GM21367 (cell line): ENCODE measurements at regions not wholly inside any gene's neighbourhood (a gene's known extent, or its start where the extent isn't known, plus 50 kb on each side); places are given as distances from the start of the nearest gene placed in this dataset.
"Not testable (repeated sequence)": the region's sequence is repeated elsewhere in the genome, so short reads cannot be mapped to it uniquely, and the experiment has no call there.

Experiments used
- ATAC-seq: cut with Tn5 transposase; IDR thresholded peaks from one replicate; pipeline ENCODE4 v1.9.1; 2021; ENCODE audit not compliant: unreplicated experiment

DNA sequence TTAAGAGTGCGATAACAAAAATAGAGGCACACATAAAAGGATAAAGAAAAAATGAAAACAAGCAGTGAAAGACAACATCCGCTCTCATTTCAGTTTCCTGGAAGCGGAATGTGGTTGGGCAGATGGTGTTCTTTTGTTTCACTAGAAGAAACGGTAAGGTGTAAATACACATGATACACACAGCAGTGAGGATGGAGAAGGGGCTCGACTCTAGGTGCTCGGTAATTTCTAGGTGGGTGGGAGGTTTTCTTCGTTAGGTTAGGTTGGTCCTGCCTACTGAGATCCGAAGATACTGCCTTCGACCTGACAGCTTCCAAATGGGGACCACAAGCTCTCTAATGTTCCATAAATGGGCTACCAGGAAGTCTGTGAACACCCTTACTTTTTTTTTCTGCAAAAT, 1082.5 kb downstream of the BCL11B start:
- ATAC-seq, result no peak

DNA sequence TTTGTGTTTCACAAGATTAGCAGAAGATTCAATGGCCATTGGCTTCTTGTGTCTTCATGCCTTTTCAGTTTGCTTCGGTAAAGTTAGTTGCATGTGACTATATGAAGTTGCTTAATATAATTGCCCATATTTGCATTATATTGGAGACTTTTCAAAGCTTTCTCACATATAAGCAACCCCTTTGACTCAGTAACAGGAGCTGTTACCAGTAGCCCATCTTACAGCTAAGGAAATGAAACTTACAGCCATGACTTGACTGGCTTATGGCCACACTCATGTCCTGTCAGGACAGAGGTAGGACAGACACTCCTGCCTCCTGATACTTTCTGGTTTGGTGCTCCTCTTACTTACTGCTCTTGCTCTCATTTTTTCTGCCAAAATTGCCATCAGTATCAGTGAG, 1082.1 kb downstream of the BCL11B start:
- ATAC-seq, result no peak

DNA sequence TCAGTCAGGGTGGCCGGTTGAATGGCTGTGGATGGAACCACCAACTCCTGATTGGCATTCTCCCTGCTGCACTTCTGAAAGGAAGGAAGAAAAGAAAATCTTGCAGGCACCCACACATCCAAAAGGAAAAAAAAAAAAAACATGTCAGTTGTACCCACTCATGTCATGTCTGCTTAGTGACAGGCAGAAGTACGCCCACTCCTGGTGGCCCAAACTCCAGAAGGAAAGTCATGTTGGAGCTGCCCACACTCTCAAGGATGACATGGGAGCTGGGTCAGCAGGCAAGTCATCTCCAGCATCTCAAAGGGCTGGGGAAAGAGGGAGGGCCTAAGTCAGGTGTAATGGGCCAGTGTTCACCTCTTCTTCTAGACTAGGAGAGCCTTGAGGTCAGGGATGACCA, 1079.1 kb downstream of the BCL11B start:
- no peak for ATAC-seq

DNA sequence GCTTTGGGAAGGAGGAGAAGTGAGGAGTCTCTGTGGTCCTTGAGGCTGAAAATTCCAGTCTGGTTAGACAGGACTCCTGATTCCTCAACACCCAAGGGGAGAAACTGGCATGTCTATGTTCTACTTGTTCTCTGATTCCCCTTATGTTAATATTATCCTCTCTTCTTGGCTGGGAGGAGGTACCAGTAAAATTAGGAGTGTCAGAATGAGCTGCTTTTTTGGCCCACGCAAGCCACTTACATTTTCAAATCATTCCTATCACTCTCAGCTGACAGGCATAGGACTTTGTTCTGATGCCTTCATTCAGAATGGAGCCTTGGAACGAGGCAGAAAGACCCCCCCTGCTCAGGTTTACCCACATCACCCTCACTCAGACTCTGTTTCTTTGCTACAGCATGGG, 1077.2 kb downstream of the BCL11B start:
- no peak for ATAC-seq

DNA sequence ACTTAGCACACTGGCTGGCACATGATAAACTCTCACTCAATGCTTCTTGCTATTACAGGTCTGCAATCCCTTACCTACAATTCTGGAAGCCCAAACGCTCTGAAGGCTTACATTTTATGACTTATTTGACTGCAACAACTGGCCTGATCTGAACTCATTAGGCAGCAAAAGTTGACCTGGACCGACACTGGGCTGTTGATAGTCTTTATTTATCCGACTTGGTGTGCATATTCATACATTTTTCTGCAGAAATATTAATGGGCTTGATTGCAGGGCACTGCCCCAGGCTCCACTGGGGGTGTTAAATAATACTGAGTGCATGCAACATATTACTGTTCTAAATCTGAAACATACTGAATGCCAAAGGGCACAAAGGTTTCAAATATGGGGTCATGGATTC, 1076.7 kb downstream of the BCL11B start:
- no peak for ATAC-seq

DNA sequence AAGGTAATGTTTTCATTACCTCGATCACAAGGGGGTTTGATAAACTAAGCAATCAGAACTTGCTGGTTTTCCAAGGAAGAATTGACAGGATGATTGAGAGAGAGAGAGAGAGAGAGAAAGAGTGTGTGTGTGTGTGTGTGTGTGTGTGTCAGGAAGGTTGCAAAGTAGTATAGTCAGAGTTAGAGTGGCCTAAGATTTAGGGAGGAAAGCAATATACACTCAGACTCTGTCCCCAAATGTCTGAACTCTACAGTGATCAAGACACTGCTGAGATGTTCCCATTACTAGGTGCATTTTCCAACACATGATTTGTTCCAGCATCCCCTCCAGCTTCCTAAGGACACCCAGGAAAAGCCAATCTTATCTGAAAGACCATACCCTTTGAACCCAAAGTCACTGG, 1074.1 kb downstream of the BCL11B start:
- no peak for ATAC-seq

DNA sequence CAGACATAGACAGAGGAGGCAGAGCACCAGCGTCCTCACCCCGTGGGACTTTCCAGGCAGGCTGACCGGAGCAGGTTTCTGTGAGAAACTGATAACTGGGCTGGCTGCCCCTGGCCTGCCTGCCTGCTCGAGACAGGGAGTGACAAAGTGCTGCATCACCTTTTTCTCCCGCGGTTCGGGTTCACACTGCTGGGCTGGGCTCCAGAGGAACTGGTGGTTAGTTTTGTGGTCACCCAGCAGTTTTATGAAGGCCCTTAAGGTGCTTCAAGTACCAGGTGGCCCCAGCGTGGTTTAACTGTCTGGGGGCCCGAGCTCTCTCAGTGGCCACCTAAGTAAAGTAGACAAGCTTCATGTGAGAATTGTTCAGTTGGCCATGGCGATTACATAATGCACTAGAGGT, 1073.6 kb downstream of the BCL11B start:
- ATAC-seq, result no peak

DNA sequence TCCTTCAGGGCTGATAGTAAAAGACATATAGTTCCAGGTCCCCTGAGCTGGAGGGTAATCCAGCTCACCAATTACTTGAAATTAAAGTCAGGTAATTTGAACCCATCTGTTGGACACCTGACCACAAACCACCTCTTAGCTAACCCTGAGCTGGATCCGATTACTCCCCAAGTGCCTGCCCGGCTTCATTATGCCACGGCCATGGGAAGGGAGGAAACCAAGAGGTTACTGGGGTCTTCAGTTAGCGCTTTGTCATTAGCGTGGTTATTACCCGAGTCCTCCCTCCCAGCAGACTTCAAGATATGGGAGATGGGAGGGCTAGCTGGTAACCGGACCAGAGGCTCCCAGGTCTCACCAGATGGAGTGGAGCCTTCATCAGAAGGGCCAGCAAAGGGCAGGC, 1071.4 kb downstream of the BCL11B start:
- ATAC-seq, result no peak

DNA sequence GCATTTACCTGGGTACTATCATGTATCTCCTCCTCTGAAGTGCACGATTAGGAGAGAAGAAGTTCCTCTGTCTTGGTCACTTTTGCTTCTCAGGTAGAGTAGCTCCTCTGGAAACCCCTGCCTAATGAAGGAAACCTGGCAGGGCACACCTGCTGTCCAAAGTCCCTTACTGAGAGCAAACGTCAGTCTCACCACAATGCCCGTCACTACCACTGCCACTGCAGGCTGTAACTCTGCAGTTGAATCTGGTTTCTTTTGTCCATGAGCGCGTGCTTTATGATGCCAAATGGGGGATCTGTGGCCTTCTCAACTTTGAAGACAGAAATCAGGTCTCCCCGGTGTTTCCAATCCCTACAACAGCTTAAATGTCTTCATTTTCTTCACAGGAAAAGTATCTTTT, 1068.6 kb downstream of the BCL11B start:
- no peak for ATAC-seq

DNA sequence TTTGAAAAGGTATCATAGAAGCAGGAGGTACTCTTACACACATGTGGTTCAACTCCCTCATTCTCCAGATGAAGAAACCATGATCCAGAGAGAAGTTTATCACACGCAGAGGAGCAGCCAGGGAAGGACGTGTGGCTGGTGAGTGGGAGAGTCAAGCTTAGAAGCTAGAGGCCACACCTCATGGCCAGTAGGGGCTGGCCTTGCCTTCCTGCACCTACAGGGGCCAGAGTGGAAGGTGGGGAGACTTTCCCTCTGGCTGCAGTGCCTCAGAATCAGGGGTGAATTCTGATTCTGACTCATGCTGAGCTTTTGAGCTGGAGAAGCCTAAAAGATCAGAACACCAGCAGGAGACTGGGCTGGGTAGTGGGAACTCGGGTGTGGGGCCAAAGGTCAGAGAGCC, 1067.9 kb downstream of the BCL11B start:
- ATAC-seq, result no peak

DNA sequence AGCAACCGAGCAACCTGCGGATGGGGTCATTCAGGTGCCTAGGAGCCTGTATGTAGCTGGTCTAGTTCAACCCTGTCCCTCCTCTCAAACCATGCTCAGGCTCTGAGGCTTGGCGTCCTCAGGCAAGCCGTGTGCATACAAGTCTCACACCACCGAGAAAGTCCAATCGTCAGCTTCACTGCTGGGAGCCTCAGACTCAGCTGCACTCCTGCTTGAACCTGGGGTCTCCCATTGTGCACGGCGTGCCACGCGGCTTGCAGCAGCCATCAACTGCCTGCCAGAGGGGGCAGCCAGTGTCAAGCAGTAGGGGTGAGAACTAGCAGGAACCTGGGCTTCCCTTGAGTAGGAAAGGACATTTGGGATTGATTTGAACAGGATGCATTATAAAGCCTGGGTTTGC, 1064.6 kb downstream of the BCL11B start:
- no peak for ATAC-seq

DNA sequence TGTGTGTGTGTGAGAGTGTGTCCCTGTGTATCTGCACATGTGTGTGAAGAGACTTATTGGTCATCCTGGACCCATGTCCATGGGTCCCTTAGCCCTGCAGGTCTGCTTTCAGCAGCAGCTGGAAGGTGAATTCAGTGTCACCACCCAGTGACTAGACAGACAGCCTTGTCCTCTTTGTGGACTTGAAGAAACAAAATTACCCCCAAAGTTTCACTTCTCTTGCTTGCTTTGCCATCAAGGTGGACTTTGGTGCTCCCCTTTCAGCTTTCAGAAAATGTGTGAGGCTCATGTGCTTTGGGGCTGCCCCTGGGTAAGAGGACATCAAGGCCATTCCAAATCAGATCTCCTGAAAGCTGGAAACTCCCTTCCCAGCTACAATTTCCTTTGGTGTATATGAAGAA, 1063.8 kb downstream of the BCL11B start:
- ATAC-seq, result no peak

DNA sequence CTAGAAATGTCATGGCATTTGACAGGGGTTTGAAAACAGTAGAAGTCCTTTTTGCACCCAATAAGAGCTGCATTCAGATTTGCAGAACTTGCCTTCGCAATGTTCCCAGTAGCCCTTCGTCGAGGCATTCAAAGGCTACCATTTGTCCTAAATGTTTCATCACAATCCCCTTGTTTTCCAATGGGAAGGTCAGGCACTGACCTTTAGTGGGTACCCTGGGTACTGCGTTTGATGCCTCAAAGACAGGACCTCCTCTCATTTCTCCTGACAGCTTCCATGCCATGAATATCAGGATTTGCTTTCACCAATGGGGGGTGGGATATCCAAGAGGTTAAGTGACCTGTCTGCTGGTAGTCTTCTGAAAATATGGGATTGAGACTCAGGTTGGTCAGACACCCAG, 1063.1 kb downstream of the BCL11B start:
- ATAC-seq, result no peak

DNA sequence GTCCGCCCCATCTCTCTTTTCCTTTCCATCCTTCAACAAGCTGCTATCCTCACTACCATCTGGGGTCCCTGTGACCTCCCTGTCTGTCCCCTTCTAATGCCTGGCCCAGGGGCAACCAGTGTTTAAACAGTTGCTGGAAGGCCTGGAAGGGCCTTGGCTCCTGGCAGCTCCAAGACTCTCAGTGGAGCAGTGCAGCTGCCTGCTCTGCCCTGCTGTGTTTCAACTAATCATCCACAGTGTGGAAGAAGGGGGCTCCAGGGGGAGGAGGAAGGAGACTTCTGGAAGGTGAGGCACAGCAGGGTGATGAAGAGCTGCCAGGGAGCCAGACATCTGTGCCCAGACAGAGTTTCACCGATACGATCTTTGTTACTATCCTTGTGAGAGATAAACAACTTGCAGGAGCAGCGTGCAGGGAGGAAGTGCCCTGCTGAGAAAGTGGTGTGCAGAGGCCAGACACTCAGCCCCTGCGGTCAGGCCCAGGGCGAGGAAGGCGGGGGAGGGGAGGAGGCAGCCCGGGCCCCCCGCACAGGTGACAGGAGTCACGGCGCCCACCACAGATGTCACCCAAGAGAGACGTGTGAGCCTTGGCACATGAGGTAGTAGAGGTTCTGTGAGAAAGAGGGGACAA, 1061.8 kb downstream of the BCL11B start:
- no peak for ATAC-seq

DNA sequence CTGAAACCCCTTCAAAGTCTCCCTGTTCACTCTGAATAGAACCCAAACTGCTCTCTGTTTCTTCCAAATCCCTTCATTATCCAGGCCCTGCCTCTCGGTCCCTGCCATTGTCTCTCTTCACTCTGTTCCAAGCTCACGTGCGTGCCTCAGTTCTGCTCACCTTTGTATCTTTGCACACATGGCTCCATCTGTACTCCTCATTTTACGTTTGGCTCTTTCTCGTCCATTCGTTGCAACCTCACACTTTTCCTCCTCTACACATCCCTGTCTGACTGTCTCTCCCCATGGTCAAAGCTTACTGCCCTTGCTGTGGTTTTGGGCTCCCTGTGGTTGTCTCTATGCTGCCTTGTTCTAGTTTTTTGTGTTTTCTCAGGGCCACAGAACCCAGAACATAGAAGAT, 1054.5 kb downstream of the BCL11B start:
- ATAC-seq, result no peak

DNA sequence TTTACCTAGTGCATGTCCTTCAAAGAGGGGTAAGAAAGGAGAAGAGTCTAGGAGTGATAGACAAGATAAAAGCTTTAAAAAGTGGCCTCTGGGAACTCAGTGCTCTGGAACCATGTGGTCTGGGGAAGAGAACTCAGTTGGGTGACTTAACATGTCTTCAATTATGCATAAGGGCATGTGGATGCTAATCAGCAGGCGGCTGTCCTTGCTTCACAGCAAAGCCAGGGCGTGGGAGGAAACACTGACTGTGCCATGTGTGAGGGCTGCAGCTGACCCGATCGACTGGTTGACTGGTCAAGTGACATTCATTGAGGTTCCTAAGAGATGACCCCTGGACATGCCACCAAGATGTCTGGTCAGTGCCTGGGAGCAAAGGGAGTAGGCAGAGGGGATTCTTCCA, 1053.8 kb downstream of the BCL11B start:
- ATAC-seq, result no peak

DNA sequence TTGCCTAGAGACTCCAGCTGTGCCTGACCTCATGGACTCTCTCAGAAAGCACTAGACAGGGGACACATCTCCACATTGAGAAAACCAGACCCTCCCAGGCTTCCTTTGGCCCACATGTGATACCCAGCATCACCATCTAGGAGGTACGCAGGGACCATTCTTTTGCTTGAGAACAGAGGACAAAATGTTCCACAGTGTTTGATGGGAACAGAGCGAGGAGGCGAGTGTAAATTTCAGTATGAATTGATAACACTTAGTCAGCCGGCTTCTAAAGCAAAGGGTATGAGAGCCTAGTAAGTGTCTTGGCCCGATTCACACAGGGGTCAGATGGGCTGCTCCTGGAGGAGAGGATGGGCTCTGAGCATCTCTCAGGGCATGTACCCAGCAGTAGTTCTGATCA, 1052.4 kb downstream of the BCL11B start:
- ATAC-seq, result no peak

DNA sequence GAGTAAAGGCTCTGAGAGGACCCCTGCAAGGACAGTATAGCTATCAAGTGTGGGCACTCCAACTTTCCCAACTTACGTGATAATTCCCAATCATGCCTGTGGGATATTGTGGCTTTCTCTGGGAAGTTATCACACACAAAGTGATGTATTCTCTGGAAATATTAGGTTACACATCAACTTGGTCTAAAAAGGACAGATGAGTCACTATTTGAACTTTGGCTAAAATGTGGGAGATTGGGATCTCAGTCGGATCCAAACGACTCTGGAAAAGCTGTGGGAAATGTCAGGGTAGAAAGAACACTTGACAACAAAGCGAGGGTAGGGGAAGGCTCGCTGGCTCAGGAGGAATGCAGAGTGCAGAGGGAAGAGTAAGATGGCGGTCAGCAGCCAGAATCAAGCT, 1048.9 kb downstream of the BCL11B start:
- no peak for ATAC-seq

DNA sequence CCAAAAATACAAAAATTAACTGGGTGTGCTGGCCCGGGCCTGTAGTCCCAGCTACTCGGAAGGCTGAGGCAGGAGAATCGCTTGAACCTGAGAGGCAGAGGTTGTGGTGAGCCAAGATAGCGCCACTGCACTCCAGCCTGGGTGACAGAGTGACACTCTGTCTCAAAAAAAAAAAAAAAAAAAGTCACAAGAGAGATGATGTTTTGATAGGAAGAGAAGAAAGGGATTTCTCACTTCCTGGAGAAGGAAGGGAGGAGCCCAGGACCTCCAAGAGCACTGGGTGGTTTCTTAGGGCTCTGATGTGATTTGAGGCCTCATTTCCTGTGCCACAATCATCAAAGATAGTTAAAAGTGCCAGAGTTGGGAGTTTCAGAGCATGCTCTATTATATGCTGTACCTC, 1048.3 kb downstream of the BCL11B start:
- ATAC-seq, result not testable (repeated sequence)

DNA sequence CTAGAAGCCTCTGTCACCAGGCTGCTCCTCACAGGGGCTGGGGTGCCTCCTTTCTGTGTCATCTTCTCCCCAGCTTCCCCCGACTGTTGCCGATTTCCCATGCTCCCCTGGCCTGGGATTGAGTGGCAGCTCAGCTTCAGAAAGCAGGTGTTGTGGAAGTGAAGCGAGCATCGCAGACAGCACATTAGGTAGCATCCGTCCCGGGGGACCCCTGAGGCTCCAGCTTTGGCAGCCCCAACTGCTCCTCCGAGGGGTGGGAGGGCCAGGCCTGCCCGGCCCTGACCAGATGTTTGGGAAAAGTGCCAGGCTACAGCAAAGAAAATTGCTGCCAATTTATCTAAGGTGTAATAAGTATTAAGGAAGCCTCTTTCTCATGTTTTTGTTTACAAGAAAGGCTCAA, 1045.6 kb downstream of the BCL11B start:
- no peak for ATAC-seq

DNA sequence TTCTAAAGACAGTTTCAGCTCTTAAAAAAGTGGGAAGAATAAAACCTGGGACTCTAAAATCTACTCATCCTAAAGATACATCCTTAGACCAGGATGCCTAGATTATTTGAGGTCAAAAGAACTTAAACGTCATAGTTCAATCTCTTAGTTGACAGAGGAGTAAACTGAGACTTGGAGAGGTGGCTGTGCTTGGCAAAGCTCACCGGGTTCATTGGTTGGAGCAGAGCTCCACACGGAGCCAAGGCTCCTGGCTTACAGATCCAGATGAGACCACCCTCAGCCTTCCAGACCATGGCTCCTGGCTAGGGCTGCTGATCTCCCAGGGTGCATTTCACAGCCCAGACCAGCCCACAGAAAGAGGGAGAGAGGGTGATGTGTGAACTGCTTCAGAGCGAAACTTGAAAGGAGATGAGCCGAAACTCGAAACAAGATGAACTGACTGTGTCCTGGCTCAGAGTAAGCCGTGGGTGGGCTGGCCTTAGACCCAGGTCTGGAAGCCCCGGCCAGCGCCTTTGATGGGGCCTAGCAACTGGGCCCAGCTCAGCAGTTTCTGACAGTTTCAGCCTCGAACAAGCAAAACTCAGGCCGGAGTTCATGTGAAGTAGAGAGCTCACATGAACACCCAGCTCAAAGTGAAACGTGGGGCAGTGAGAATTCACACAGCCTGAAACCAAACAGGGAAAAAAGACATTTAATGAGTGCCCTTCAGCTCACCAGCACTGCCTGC, 1044.8 kb downstream of the BCL11B start:
- no peak for ATAC-seq

DNA sequence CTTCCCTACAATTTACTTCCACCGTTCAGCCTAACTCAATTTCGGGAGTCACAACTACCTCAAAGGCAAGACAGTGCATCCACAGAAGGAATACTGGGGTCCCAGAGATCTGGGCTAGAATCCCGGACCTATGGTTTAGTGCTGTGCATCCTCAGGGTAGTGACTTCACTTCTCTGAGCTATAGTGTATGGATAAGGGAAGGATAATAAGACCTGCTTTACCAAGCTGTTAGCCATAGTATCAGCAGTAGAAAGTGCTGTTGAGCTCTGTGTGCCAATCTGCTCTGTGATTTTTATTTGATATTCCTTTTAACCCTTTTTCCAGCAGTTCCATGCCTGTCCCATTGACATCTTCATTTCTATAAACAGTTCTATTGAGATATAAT, 1044.3 kb downstream of the BCL11B start:
- ATAC-seq, result no peak
